ENCODE measurements at regions not wholly inside any gene's neighbourhood (a gene's known extent, or its start where the extent isn't known, plus 50 kb on each side); places are given as distances from the start of the nearest gene placed in this dataset.

DNA sequence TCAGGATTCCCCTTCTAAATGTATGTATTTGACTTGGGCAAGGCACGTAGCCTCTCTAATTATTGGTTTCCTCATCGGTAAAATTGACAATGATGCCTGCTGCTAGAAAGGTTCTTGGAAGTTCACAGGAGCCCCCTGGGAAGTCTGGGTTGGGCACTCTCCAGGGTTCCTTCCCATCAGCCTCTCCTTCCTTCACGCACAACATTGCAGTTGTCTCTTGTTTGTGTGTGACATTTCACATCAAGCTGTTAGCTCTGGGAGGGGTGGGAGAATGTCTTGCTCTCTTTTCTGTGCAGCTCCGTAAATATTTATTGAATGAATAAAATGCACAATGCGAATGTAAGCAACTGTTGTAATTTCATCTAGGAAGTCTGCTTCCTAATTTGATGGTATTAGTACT lies 153.2 kb upstream of the PRICKLE1 start:
- no peak overlapping the region for H2BK120ac ChIP-seq (ENCODE audit: low read depth, low read length, poor library complexity, severe bottlenecking)
- H3K4me1 ChIP-seq (ENCODE audit: insufficient read depth, low read length): no peaks in the 10 kb centered on the region
- no peak for DNase-seq
- H2BK15ac ChIP-seq (ENCODE audit: low read depth, low read length): no peak overlapping the region
- no peak overlapping the region for H4K5ac ChIP-seq (ENCODE audit: insufficient read length, low read depth, low read length)
- no peak overlapping the region for H3T11ph ChIP-seq (ENCODE audit: low read length)
- no peak overlapping the region for H2BK20ac ChIP-seq (ENCODE audit: low read depth, low read length, poor library complexity, severe bottlenecking)
- H2BK5ac ChIP-seq (ENCODE audit: insufficient read length, low read length): no peak overlapping the region
- Mint-ChIP-seq H3K4me1 (peaks cover 7 to 13% of the 10 kb centered on the region in 2 experiments; a peak in 3 of 4 replicates), H3K27ac (no peak overlapping the region), H3K27me3 (ENCODE audit: low read depth) (no peaks in the 10 kb centered on the region), H3K36me3 (ENCODE audit: insufficient read depth in 1 of 3, low read depth in 3 of 3) (peaks cover 12 to 20% (median 17%) of the 10 kb centered on the region in 3 experiments), H3K4me3 (no peak overlapping the region), H3K9me3 (peaks cover 17 to 19% of the 10 kb centered on the region in 2 experiments)
- no peak overlapping the region for H4K8ac ChIP-seq (replicated peaks; ENCODE audit: insufficient read length, low read depth, low read length)
- no peak for TF ChIP-seq CTCF (conservative IDR thresholded peaks at IDR 0.05)
- no peaks in the 10 kb centered on the region for H3K79me2 ChIP-seq (ENCODE audit: insufficient read depth, low read length)
- H3K9ac ChIP-seq (ENCODE audit: extremely low read depth, insufficient read length, low read length): no peak overlapping the region
- no peak overlapping the region for H2AFZ ChIP-seq (ENCODE audit: low read length)
- no peaks in the 10 kb centered on the region for H4K20me1 ChIP-seq (ENCODE audit: control insufficient read depth, insufficient read depth, insufficient read length)
- no peak overlapping the region for H3K56ac ChIP-seq (ENCODE audit: insufficient read length, low read depth, low read length)
- H3K9me3 ChIP-seq (ENCODE audit: control insufficient read depth, low read depth, low read length): peaks cover 10% of the 10 kb centered on the region
- H4K91ac ChIP-seq (ENCODE audit: insufficient read length, low read depth, low read length): no peak overlapping the region
- H2BK12ac ChIP-seq (ENCODE audit: insufficient read length, low read depth, low read length): no peak overlapping the region
- H3K14ac ChIP-seq (ENCODE audit: insufficient read depth, low read length): no peak overlapping the region
- H3K23me2 ChIP-seq (ENCODE audit: insufficient read length, low read depth, low read length, poor library complexity, severe bottlenecking): no peaks in the 10 kb centered on the region
- H3K27ac ChIP-seq (ENCODE audit: insufficient read length, low read depth, low read length): no peak overlapping the region
- H3K18ac ChIP-seq (ENCODE audit: insufficient read length, low read depth, low read length): no peak overlapping the region
- WGBS (ENCODE audit: extremely low coverage, insufficient read length, low lambda C conversion rate): no CpG with 5 or more reads among the region's 5 CpGs
- no peak overlapping the region for H3K4me2 ChIP-seq (ENCODE audit: insufficient read depth, insufficient read length, low read length)
- no peak overlapping the region for H3K4ac ChIP-seq (ENCODE audit: low read depth, low read length)
- no peaks in the 10 kb centered on the region for H3K27me3 ChIP-seq (ENCODE audit: insufficient read depth, low read length)
- H2AK5ac ChIP-seq (ENCODE audit: insufficient read length, low read length): no peak overlapping the region
- no peak overlapping the region for H3K23ac ChIP-seq (ENCODE audit: insufficient read length, low read depth, low read length)
- no peaks in the 10 kb centered on the region for H3K79me1 ChIP-seq (ENCODE audit: insufficient read depth, low read depth, low read length, poor library complexity, severe bottlenecking)
